ENCODE measurements at regions not wholly inside any gene's neighbourhood (a gene's known extent, or its start where the extent isn't known, plus 50 kb on each side); places are given as distances from the start of the nearest gene placed in this dataset.
"Not testable (repeated sequence)": the region's sequence is repeated elsewhere in the genome, so short reads cannot be mapped to it uniquely, and the experiment has no call there.

- no peak for DNase-seq
- Histone ChIP-seq H3K4me1 (replicated peaks; ENCODE audit: insufficient read depth) (peaks cover 18% of the 10 kb centered on the region), H3K9me3 (ENCODE audit: insufficient read depth, low read depth) (no peaks in the 10 kb centered on the region), H3K27ac (no peak overlapping the region), H3K79me2 (ENCODE audit: low read depth) (no peaks in the 10 kb centered on the region), H3K4me3 (no peak overlapping the region), H3K4me2 (no peak overlapping the region), H4K20me1 (ENCODE audit: insufficient read depth) (no peaks in the 10 kb centered on the region), H3F3A (ENCODE audit: insufficient read depth, low read depth) (peaks cover 16% of the 10 kb centered on the region), H2AFZ (no peak overlapping the region), H3K36me3 (ENCODE audit: low read depth) (no peaks in the 10 kb centered on the region), H3K27me3 (ENCODE audit: insufficient read depth, low read depth) (no peaks in the 10 kb centered on the region), H3K9me2 (ENCODE audit: insufficient read depth) (no peaks in the 10 kb centered on the region)
- POLR2A ChIA-PET (ENCODE audit: unreplicated experiment), result no interaction called here
- CTCF ChIA-PET, result no interaction called here
- BruUV-seq (replicated peaks), result no TSS peak
- intact Hi-C loops (cut with micrococcal nuclease; ENCODE audit: unreplicated experiment), result no loop called here
- TF ChIP-seq CTCF (conservative IDR thresholded peaks at IDR 0.05) (no peak), EZH2 (IDR thresholded peaks at IDR 0.05; ENCODE audit: low read depth) (no peak)
Measured at GRCh38 chr11:47928426-47928825, 51.9 kb upstream of the PTPRJ start.

- Histone ChIP-seq H2AFZ (no peak overlapping the region), H4K20me1 (ENCODE audit: insufficient read depth) (no peaks in the 10 kb centered on the region), H3K4me1 (replicated peaks; ENCODE audit: insufficient read depth) (peaks cover 28% of the 10 kb centered on the region), H3F3A (ENCODE audit: insufficient read depth, low read depth) (peaks cover 25% of the 10 kb centered on the region), H3K4me2 (peak overlapping the region; percentile 33; the same call in 1 of the 2 replicates), H3K79me2 (ENCODE audit: low read depth) (no peaks in the 10 kb centered on the region), H3K9me3 (ENCODE audit: insufficient read depth, low read depth) (no peaks in the 10 kb centered on the region), H3K36me3 (ENCODE audit: low read depth) (no peaks in the 10 kb centered on the region), H3K4me3 (no peak overlapping the region), H3K27me3 (ENCODE audit: insufficient read depth, low read depth) (no peaks in the 10 kb centered on the region), H3K9me2 (ENCODE audit: insufficient read depth) (no peaks in the 10 kb centered on the region), H3K27ac (peak overlapping the region; percentile 74)
- POLR2A ChIA-PET (ENCODE audit: unreplicated experiment), result interaction anchor here (0.6 to 1.0 kb wide), 4 partner anchors 50 to 77 kb away, joined by 3 to 32 read pairs (median 4); partner anchors contain the start of gene PTPRJ
- BruUV-seq (replicated peaks), result no TSS peak
- DNase-seq, result peak; percentile 93 to 100
- CTCF ChIA-PET, result interaction anchor here (0.5 to 1.2 kb wide), 5 partner anchors 10 to 96 kb away, joined by 3 to 6 read pairs (median 3); no protein-coding TSS in a partner anchor
- TF ChIP-seq CTCF (conservative IDR thresholded peaks at IDR 0.05) (no peak), EZH2 (IDR thresholded peaks at IDR 0.05; ENCODE audit: low read depth) (no peak)
- intact Hi-C loops (cut with micrococcal nuclease; ENCODE audit: unreplicated experiment), result loop anchor here (1.0 to 5.0 kb wide), 7 partner anchors 19 to 657 kb away; partner anchors contain the start of gene FNBP4
Measured at GRCh38 chr11:47924184-47924691, 56.1 kb upstream of the PTPRJ start.

- TF ChIP-seq EZH2 (IDR thresholded peaks at IDR 0.05; ENCODE audit: low read depth) (no peak), CTCF (conservative IDR thresholded peaks at IDR 0.05) (no peak)
- Histone ChIP-seq H3K4me2 (peak overlapping the region; percentile 33), H3K9me3 (ENCODE audit: insufficient read depth, low read depth) (no peaks in the 10 kb centered on the region), H3K4me1 (replicated peaks; ENCODE audit: insufficient read depth) (peaks cover 34% of the 10 kb centered on the region), H3K9me2 (ENCODE audit: insufficient read depth) (no peaks in the 10 kb centered on the region), H2AFZ (no peak overlapping the region), H4K20me1 (ENCODE audit: insufficient read depth) (no peaks in the 10 kb centered on the region), H3F3A (ENCODE audit: insufficient read depth, low read depth) (peaks cover 30% of the 10 kb centered on the region), H3K79me2 (ENCODE audit: low read depth) (no peaks in the 10 kb centered on the region), H3K4me3 (no peak overlapping the region), H3K27ac (peak overlapping the region; percentile 74), H3K36me3 (ENCODE audit: low read depth) (no peaks in the 10 kb centered on the region), H3K27me3 (ENCODE audit: insufficient read depth, low read depth) (no peaks in the 10 kb centered on the region)
- intact Hi-C loops (cut with micrococcal nuclease; ENCODE audit: unreplicated experiment), result loop anchor here (1.0 to 5.0 kb wide), 7 partner anchors 18 to 656 kb away; partner anchors contain the start of gene FNBP4
- CTCF ChIA-PET, result interaction anchor here (0.6 to 1.2 kb wide), 5 partner anchors 11 to 161 kb away, joined by 3 to 6 read pairs (median 4); no protein-coding TSS in a partner anchor
- POLR2A ChIA-PET (ENCODE audit: unreplicated experiment), result interaction anchor here (0.6 to 1.0 kb wide), 2 partner anchors 62 to 707 kb away, joined by 3 to 17 read pairs; no protein-coding TSS in a partner anchor
- BruUV-seq (replicated peaks), result no TSS peak
- DNase-seq, result no peak
Measured at GRCh38 chr11:47923667-47924066, 56.7 kb upstream of the PTPRJ start.

GRCh38 chr11:47921080-47921555 is 59.2 kb upstream of the PTPRJ start:
- CTCF ChIA-PET, result interaction anchor here (0.6 kb wide), 1 partner anchor 188 kb away, joined by 3 read pairs; no protein-coding TSS in a partner anchor
- H4K20me1 ChIP-seq (ENCODE audit: insufficient read depth); POLR2A ChIA-PET (ENCODE audit: unreplicated experiment); H3K27ac ChIP-seq; H3K27me3 ChIP-seq (ENCODE audit: insufficient read depth, low read depth); H3K9me3 ChIP-seq (ENCODE audit: insufficient read depth, low read depth); H2AFZ ChIP-seq; H3K9me2 ChIP-seq (ENCODE audit: insufficient read depth); DNase-seq; H3K4me3 ChIP-seq; H3K36me3 ChIP-seq (ENCODE audit: low read depth); H3K79me2 ChIP-seq (ENCODE audit: low read depth); H3K4me2 ChIP-seq; BruUV-seq (replicated peaks): not testable (repeated sequence)
- peaks cover 41% of the 10 kb centered on the region for H3F3A ChIP-seq (ENCODE audit: insufficient read depth, low read depth)
- peaks cover 45% of the 10 kb centered on the region for H3K4me1 ChIP-seq (replicated peaks; ENCODE audit: insufficient read depth)
- intact Hi-C loops (cut with micrococcal nuclease; ENCODE audit: unreplicated experiment), result loop anchor here (5.0 kb wide), 3 partner anchors 131 to 654 kb away; partner anchors contain the start of gene FNBP4
